OCI-LY1 (cell line): ENCODE measurements at regions not wholly inside any gene's neighbourhood (a gene's known extent, or its start where the extent isn't known, plus 50 kb on each side); places are given as distances from the start of the nearest gene placed in this dataset.

ENCODE experiments used
- EZH2 ChIP-seq: fragments of 200-600 bp; sonication (generic), shearing (Covaris generic); IDR thresholded peaks from 2 replicates; pipeline ENCODE4 v1.8.0; 2017; ENCODE audit warnings: borderline replicate concordance, mixed run types, mild to moderate bottlenecking, antibody characterized with exemption, low read length, moderate library complexity, mixed read lengths
- TF ChIP-seq, protein P1 (sequence below): fragments of 200-600 bp; sonication (generic), shearing (Covaris generic); IDR thresholded peaks from 2 replicates; pipeline ENCODE4 v1.5.1; 2017; ENCODE audit warnings: mild to moderate bottlenecking, antibody characterized with exemption, low read length, moderate library complexity, mixed read lengths

DNA sequence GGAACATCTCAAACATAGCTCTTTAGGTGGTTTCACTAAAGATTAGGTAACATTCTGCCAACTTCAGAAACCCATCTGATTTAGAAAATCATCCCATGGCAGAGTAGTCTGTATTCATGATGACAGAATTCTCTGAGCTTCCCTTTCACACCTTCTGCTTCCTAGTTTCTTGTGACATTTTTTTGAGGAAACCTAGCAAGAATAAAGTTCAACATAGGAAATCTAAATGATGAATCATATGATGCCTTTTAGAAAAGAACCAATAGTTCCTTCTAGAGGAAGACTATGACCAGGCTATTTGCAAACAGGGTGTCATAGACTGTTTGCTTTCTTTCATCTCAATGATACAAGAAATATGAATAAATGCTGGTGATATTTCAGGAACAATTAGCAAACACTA is 49.8 kb upstream of the CAMK2D start:
- TF ChIP-seq, protein P1, sequence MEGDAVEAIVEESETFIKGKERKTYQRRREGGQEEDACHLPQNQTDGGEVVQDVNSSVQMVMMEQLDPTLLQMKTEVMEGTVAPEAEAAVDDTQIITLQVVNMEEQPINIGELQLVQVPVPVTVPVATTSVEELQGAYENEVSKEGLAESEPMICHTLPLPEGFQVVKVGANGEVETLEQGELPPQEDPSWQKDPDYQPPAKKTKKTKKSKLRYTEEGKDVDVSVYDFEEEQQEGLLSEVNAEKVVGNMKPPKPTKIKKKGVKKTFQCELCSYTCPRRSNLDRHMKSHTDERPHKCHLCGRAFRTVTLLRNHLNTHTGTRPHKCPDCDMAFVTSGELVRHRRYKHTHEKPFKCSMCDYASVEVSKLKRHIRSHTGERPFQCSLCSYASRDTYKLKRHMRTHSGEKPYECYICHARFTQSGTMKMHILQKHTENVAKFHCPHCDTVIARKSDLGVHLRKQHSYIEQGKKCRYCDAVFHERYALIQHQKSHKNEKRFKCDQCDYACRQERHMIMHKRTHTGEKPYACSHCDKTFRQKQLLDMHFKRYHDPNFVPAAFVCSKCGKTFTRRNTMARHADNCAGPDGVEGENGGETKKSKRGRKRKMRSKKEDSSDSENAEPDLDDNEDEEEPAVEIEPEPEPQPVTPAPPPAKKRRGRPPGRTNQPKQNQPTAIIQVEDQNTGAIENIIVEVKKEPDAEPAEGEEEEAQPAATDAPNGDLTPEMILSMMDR, result no peak
- no peak for TF ChIP-seq EZH2
